A172 (cell line): ENCODE measurements at regions not wholly inside any gene's neighbourhood (a gene's known extent, or its start where the extent isn't known, plus 50 kb on each side); places are given as distances from the start of the nearest gene placed in this dataset.
"Not testable (repeated sequence)": the region's sequence is repeated elsewhere in the genome, so short reads cannot be mapped to it uniquely, and the experiment has no call there.

Experiments
- DNase-seq: peaks from one replicate; pipeline ENCODE4 v3.0.0-alpha.2; 2015; ENCODE audit warnings: low spot score

GRCh38 chr14:98008381-98009113, 1211.4 kb downstream of the VRK1 start:
- DNase-seq: no peak

- not testable (repeated sequence) for DNase-seq
These were observed 1212.0 kb downstream of the VRK1 start for GRCh38 chr14:98009177-98009576.

- no peak for DNase-seq
These were observed 1213.6 kb downstream of the VRK1 start for GRCh38 chr14:98010784-98011183.

- no peak for DNase-seq
These were observed 1217.9 kb downstream of the VRK1 start for GRCh38 chr14:98014851-98015615.

GRCh38 chr14:98015921-98016320, 1218.7 kb downstream of the VRK1 start:
- DNase-seq: no peak

- no peak for DNase-seq
These were observed 1221.4 kb downstream of the VRK1 start for GRCh38 chr14:98018628-98019027.

- DNase-seq: no peak
These were observed 1225.6 kb downstream of the VRK1 start for GRCh38 chr14:98022541-98023520.

- no peak for DNase-seq
These were observed 1231.0 kb downstream of the VRK1 start for GRCh38 chr14:98028162-98028561.

GRCh38 chr14:98035396-98035795, 1236.6 kb downstream of the BCL11B start:
- DNase-seq: no peak

GRCh38 chr14:98037831-98038230, 1234.2 kb downstream of the BCL11B start:
- DNase-seq: no peak

- no peak for DNase-seq
These were observed 1215.1 kb downstream of the BCL11B start for GRCh38 chr14:98056946-98057345.

- DNase-seq: no peak
These were observed 1212.9 kb downstream of the BCL11B start for GRCh38 chr14:98059106-98059505.

GRCh38 chr14:98062083-98062482, 1209.9 kb downstream of the BCL11B start:
- DNase-seq: no peak

- no peak for DNase-seq
These were observed 1202.3 kb downstream of the BCL11B start for GRCh38 chr14:98069712-98070171.

GRCh38 chr14:98070536-98070935, 1201.5 kb downstream of the BCL11B start:
- DNase-seq: no peak

- no peak for DNase-seq
These were observed 1197.9 kb downstream of the BCL11B start for GRCh38 chr14:98074111-98074510.

GRCh38 chr14:98077176-98077575, 1194.8 kb downstream of the BCL11B start:
- DNase-seq: no peak

- no peak for DNase-seq
These were observed 1189.2 kb downstream of the BCL11B start for GRCh38 chr14:98082833-98083232.

- DNase-seq: no peak
These were observed 1186.2 kb downstream of the BCL11B start for GRCh38 chr14:98085751-98086150.

GRCh38 chr14:98093111-98093510, 1178.9 kb downstream of the BCL11B start:
- no peak for DNase-seq

- no peak for DNase-seq
These were observed 1172.5 kb downstream of the BCL11B start for GRCh38 chr14:98099527-98099926.

GRCh38 chr14:98101323-98101722, 1170.7 kb downstream of the BCL11B start:
- DNase-seq: no peak
